ENCODE measurements at regions not wholly inside any gene's neighbourhood (a gene's known extent, or its start where the extent isn't known, plus 50 kb on each side); places are given as distances from the start of the nearest gene placed in this dataset.

- DNase-seq = no peak
These were observed 131.4 kb upstream of the SLC1A4 start for GRCh38 chr2:64857581-64858471.

- DNase-seq = no peak
These were observed 130.5 kb upstream of the SLC1A4 start for GRCh38 chr2:64858541-64859311.

GRCh38 chr2:64859312-64860212 is 129.6 kb upstream of the SLC1A4 start:
- peak; percentile 75 for DNase-seq

- no peak for DNase-seq
These were observed 128.8 kb upstream of the SLC1A4 start for GRCh38 chr2:64860276-64860885.

GRCh38 chr2:64860936-64861335 is 128.3 kb upstream of the SLC1A4 start:
- no peak for DNase-seq

- DNase-seq = no peak
These were observed 127.5 kb upstream of the SLC1A4 start for GRCh38 chr2:64861452-64862397.

- DNase-seq = no peak
These were observed 126.6 kb upstream of the SLC1A4 start for GRCh38 chr2:64862623-64863022.

GRCh38 chr2:64863097-64863820 is 125.9 kb upstream of the SLC1A4 start:
- DNase-seq = no peak

GRCh38 chr2:64865073-64865830 is 123.9 kb upstream of the SLC1A4 start:
- no peak for DNase-seq

- DNase-seq = no peak
These were observed 123.3 kb upstream of the SLC1A4 start for GRCh38 chr2:64865831-64866345.

- no peak for DNase-seq
These were observed 122.4 kb upstream of the SLC1A4 start for GRCh38 chr2:64866797-64867196.

GRCh38 chr2:64867253-64867996 is 121.8 kb upstream of the SLC1A4 start:
- no peak for DNase-seq

GRCh38 chr2:64869126-64869525 is 120.1 kb upstream of the SLC1A4 start:
- DNase-seq = no peak

- DNase-seq = no peak
These were observed 115.7 kb upstream of the SLC1A4 start for GRCh38 chr2:64873472-64873924.

GRCh38 chr2:64874593-64874992 is 114.6 kb upstream of the SLC1A4 start:
- DNase-seq = no peak

GRCh38 chr2:64875368-64875767 is 113.8 kb upstream of the SLC1A4 start:
- no peak for DNase-seq

- no peak for DNase-seq
These were observed 113.0 kb upstream of the SLC1A4 start for GRCh38 chr2:64876137-64876647.

GRCh38 chr2:64879745-64880144 is 109.5 kb upstream of the SLC1A4 start:
- no peak for DNase-seq
